IPS-18c (cell line): ENCODE measurements at regions not wholly inside any gene's neighbourhood (a gene's known extent, or its start where the extent isn't known, plus 50 kb on each side); places are given as distances from the start of the nearest gene placed in this dataset.

Source experiments
- H3K4me3 ChIP-seq: 2 replicates; pipeline ENCODE4 v1.7.0; 2013; ENCODE audit warnings: low read depth, mild to moderate bottlenecking, low read length, moderate library complexity; ENCODE audit not compliant: insufficient read depth
- H3K9me3 ChIP-seq: one replicate; pipeline ENCODE4 v1.6.1; 2013; ENCODE audit warnings: mild to moderate bottlenecking, low read length, moderate library complexity; ENCODE audit not compliant: control insufficient read depth, insufficient read depth

GRCh38 chr10:21265622-21266021 lies 259.9 kb downstream of the SKIDA1 start:
- Histone ChIP-seq H3K9me3 (no peaks in the 10 kb centered on the region), H3K4me3 (no peak overlapping the region)

GRCh38 chr10:21264271-21264670 lies 261.2 kb downstream of the SKIDA1 start:
- no peaks in the 10 kb centered on the region for H3K9me3 ChIP-seq

GRCh38 chr10:21263839-21264238 lies 261.6 kb downstream of the SKIDA1 start:
- no peaks in the 10 kb centered on the region for H3K9me3 ChIP-seq

More at GRCh38 chr10:21264271-21264670, 261.2 kb downstream of the SKIDA1 start:
- H3K4me3 ChIP-seq, result no peak overlapping the region

GRCh38 chr10:21263263-21263803 lies 262.1 kb downstream of the SKIDA1 start:
- Histone ChIP-seq H3K9me3 (no peaks in the 10 kb centered on the region), H3K4me3 (no peak overlapping the region)

More at GRCh38 chr10:21263839-21264238, 261.6 kb downstream of the SKIDA1 start:
- H3K4me3 ChIP-seq, result no peak overlapping the region

- Histone ChIP-seq H3K4me3 (no peak overlapping the region), H3K9me3 (no peaks in the 10 kb centered on the region)
Observed at GRCh38 chr10:21261842-21262294, 263.6 kb downstream of the SKIDA1 start.

GRCh38 chr10:21260506-21261149 lies 264.9 kb downstream of the SKIDA1 start:
- no peaks in the 10 kb centered on the region for H3K9me3 ChIP-seq
- H3K4me3 ChIP-seq, result no peak overlapping the region

- Histone ChIP-seq H3K4me3 (no peak overlapping the region), H3K9me3 (no peaks in the 10 kb centered on the region)
Observed at GRCh38 chr10:21260066-21260465, 265.4 kb downstream of the SKIDA1 start.

- no peaks in the 10 kb centered on the region for H3K9me3 ChIP-seq
- no peak overlapping the region for H3K4me3 ChIP-seq
Observed at GRCh38 chr10:21257919-21258318, 267.6 kb downstream of the SKIDA1 start.

GRCh38 chr10:21257191-21257590 lies 268.3 kb downstream of the SKIDA1 start:
- Histone ChIP-seq H3K9me3 (no peaks in the 10 kb centered on the region), H3K4me3 (no peak overlapping the region)

- H3K4me3 ChIP-seq, result no peak overlapping the region
- H3K9me3 ChIP-seq, result peaks cover 2% of the 10 kb centered on the region
Observed at GRCh38 chr10:21249435-21249834, 276.0 kb downstream of the SKIDA1 start.

- peaks cover 2% of the 10 kb centered on the region for H3K9me3 ChIP-seq
Observed at GRCh38 chr10:21247592-21247991, 277.9 kb downstream of the SKIDA1 start.

GRCh38 chr10:21246178-21246577 lies 279.3 kb downstream of the SKIDA1 start:
- Histone ChIP-seq H3K9me3 (peaks cover 4% of the 10 kb centered on the region), H3K4me3 (no peak overlapping the region)

More at GRCh38 chr10:21247592-21247991, 277.9 kb downstream of the SKIDA1 start:
- H3K4me3 ChIP-seq, result no peak overlapping the region

GRCh38 chr10:21243748-21244257 lies 281.7 kb downstream of the SKIDA1 start:
- no peak overlapping the region for H3K4me3 ChIP-seq

GRCh38 chr10:21242915-21243314 lies 282.6 kb downstream of the SKIDA1 start:
- H3K9me3 ChIP-seq, result peaks cover 2% of the 10 kb centered on the region

More at GRCh38 chr10:21243748-21244257, 281.7 kb downstream of the SKIDA1 start:
- H3K9me3 ChIP-seq, result peaks cover 2% of the 10 kb centered on the region

GRCh38 chr10:21238717-21239116 lies 286.8 kb downstream of the SKIDA1 start:
- no peak overlapping the region for H3K4me3 ChIP-seq

More at GRCh38 chr10:21242915-21243314, 282.6 kb downstream of the SKIDA1 start:
- no peak overlapping the region for H3K4me3 ChIP-seq

GRCh38 chr10:21238044-21238443 lies 287.4 kb downstream of the SKIDA1 start:
- Histone ChIP-seq H3K4me3 (no peak overlapping the region), H3K9me3 (peaks cover 4% of the 10 kb centered on the region)

More at GRCh38 chr10:21238717-21239116, 286.8 kb downstream of the SKIDA1 start:
- peaks cover 4% of the 10 kb centered on the region for H3K9me3 ChIP-seq

- Histone ChIP-seq H3K4me3 (no peak overlapping the region), H3K9me3 (peaks cover 2% of the 10 kb centered on the region)
Observed at GRCh38 chr10:21234761-21235160, 290.7 kb downstream of the SKIDA1 start.

- Histone ChIP-seq H3K4me3 (no peak overlapping the region), H3K9me3 (peaks cover under 1% of the 10 kb centered on the region)
Observed at GRCh38 chr10:21230219-21230618, 295.3 kb downstream of the SKIDA1 start.
